DND-41 (cell line): ENCODE measurements at regions not wholly inside any gene's neighbourhood (a gene's known extent, or its start where the extent isn't known, plus 50 kb on each side); places are given as distances from the start of the nearest gene placed in this dataset.

Experiments used
- ATAC-seq: fragments of 200-7000 bp; cut with Tn5 transposase; 3 replicates; pipeline ENCODE4 v1.9.1; 2021; ENCODE audit warnings: low read depth; ENCODE audit not compliant: insufficient read depth
- DNase-seq: peaks from one replicate; pipeline ENCODE4 v3.0.0-alpha.2; 2020
- H2AFZ ChIP-seq: 2 replicates; pipeline ENCODE4 v1.6.0; 2012; ENCODE audit warnings: low read depth, low read length
- H3K27ac ChIP-seq: 2 replicates; pipeline ENCODE4 v1.5.1; 2012; ENCODE audit warnings: low read length, inconsistent platforms
- H3K27me3 ChIP-seq: fragments of 200-600 bp; sonication (generic); 2 replicates; pipeline ENCODE4 v1.6.0; 2012; ENCODE audit warnings: low read length, mild to moderate bottlenecking, inconsistent platforms; ENCODE audit not compliant: insufficient read depth, poor library complexity
- H3K36me3 ChIP-seq: 2 replicates; pipeline ENCODE4 v1.5.1; 2012; ENCODE audit warnings: low read length, inconsistent platforms; ENCODE audit not compliant: insufficient read depth
- H3K4me1 ChIP-seq: 2 replicates; pipeline ENCODE4 v1.5.1; 2012; ENCODE audit warnings: mild to moderate bottlenecking, low read length; ENCODE audit not compliant: insufficient read depth
- H3K4me2 ChIP-seq: 2 replicates; pipeline ENCODE4 v1.6.0; 2012; ENCODE audit warnings: mild to moderate bottlenecking, moderate library complexity, low read length, inconsistent platforms; ENCODE audit not compliant: insufficient read depth
- H3K4me3 ChIP-seq, 2 experiments: fragments of 200-600 bp in 1 of 2; shearing (Covaris generic) in 1 of 2; 2 replicates each; pipeline ENCODE4 v1.5.1; 2012 to 2016; ENCODE audit warnings: inconsistent platforms in 2 of 2, low read length in 2 of 2, mild to moderate bottlenecking in 2 of 2, low read depth in 1 of 2, moderate library complexity in 1 of 2
- H3K79me2 ChIP-seq: 2 replicates; pipeline ENCODE4 v1.6.0; 2012; ENCODE audit warnings: low read length, inconsistent platforms; ENCODE audit not compliant: insufficient read depth
- H3K9ac ChIP-seq: 2 replicates; pipeline ENCODE4 v1.6.0; 2012; ENCODE audit warnings: low read depth, mild to moderate bottlenecking, inconsistent platforms, low read length, moderate library complexity
- H3K9me3 ChIP-seq: 2 replicates; pipeline ENCODE4 v1.5.1; 2012; ENCODE audit warnings: low read length, moderate library complexity, mild to moderate bottlenecking, inconsistent platforms; ENCODE audit not compliant: insufficient read depth, severe bottlenecking
- H4K20me1 ChIP-seq: 2 replicates; pipeline ENCODE4 v1.6.0; 2012; ENCODE audit warnings: low read length; ENCODE audit not compliant: insufficient read depth
- CTCF ChIP-seq: IDR thresholded peaks from 2 replicates; pipeline ENCODE4 v1.5.1; 2012; ENCODE audit warnings: borderline replicate concordance, low read length, moderate library complexity, mild to moderate bottlenecking; ENCODE audit not compliant: poor library complexity, severe bottlenecking; ENCODE audit errors: extremely low read depth
- EZH2 ChIP-seq: IDR thresholded peaks from 3 replicates; pipeline ENCODE4 v1.6.1; 2012; ENCODE audit warnings: borderline replicate concordance, low read depth, mild to moderate bottlenecking, moderate library complexity, low read length, inconsistent platforms; ENCODE audit not compliant: severe bottlenecking

GRCh38 chr12:116497051-116497591 lies 62.1 kb upstream of the MAP1LC3B2 start:
- DNase-seq (no peak), ATAC-seq (no peak)
- no peaks in the 10 kb centered on the region for H3K9me3 ChIP-seq
- no peaks in the 10 kb centered on the region for H3K4me1 ChIP-seq
- H3K4me2 ChIP-seq = no peak overlapping the region
- no peak overlapping the region for H3K9ac ChIP-seq
- H3K4me3 ChIP-seq = no peak overlapping the region
- H2AFZ ChIP-seq = no peak overlapping the region
- H4K20me1 ChIP-seq = no peaks in the 10 kb centered on the region
- TF ChIP-seq CTCF (no peak), EZH2 (no peak)
- no peaks in the 10 kb centered on the region for H3K79me2 ChIP-seq
- no peaks in the 10 kb centered on the region for H3K27me3 ChIP-seq
- H3K36me3 ChIP-seq = no peaks in the 10 kb centered on the region
- no peak overlapping the region for H3K27ac ChIP-seq

- Histone ChIP-seq H2AFZ (no peak overlapping the region), H3K9ac (no peak overlapping the region), H3K79me2 (no peaks in the 10 kb centered on the region), H3K27me3 (no peaks in the 10 kb centered on the region), H3K36me3 (no peaks in the 10 kb centered on the region), H3K9me3 (no peaks in the 10 kb centered on the region), H4K20me1 (no peaks in the 10 kb centered on the region), H3K27ac (no peak overlapping the region), H3K4me3 (no peak overlapping the region), H3K4me1 (no peaks in the 10 kb centered on the region), H3K4me2 (no peak overlapping the region)
- DNase-seq = no peak
- no peak for TF ChIP-seq CTCF
- TF ChIP-seq EZH2 = no peak
- no peak for ATAC-seq
These were observed 60.7 kb upstream of the MAP1LC3B2 start for GRCh38 chr12:116498471-116498870.

GRCh38 chr12:116502141-116502725 lies 56.9 kb upstream of the MAP1LC3B2 start:
- Histone ChIP-seq H3K4me1 (no peaks in the 10 kb centered on the region), H3K79me2 (no peaks in the 10 kb centered on the region), H3K9me3 (no peaks in the 10 kb centered on the region), H3K9ac (no peak overlapping the region), H4K20me1 (no peaks in the 10 kb centered on the region), H3K36me3 (no peaks in the 10 kb centered on the region), H2AFZ (no peak overlapping the region), H3K27ac (no peak overlapping the region), H3K4me2 (no peak overlapping the region), H3K4me3 (no peak overlapping the region), H3K27me3 (no peaks in the 10 kb centered on the region)
- TF ChIP-seq CTCF = no peak
- TF ChIP-seq EZH2 = no peak
- DNase-seq (no peak), ATAC-seq (no peak)
